Adrenal gland (tissue), 9 donors: ENCODE measurements at regions not wholly inside any gene's neighbourhood (a gene's known extent, or its start where the extent isn't known, plus 50 kb on each side); places are given as distances from the start of the nearest gene placed in this dataset.

Experiments
- DNase-seq, 7 donors: peaks; one replicate each; pipeline ENCODE4 v3.0.0-alpha.2; 2019 to 2020
- H3K27ac ChIP-seq, 5 donors: fragments of 200-600 bp; sonication (generic) in 4 of 5; 1 replicate in 3 of 5; 2 replicates in 2 of 5; pipeline versions ENCODE4 v1.5.1 to v1.8.0; 2016 to 2020; ENCODE audit warnings: mild to moderate bottlenecking in 1 of 5
- H3K27me3 ChIP-seq: fragments of 200-600 bp; 2 replicates; pipeline ENCODE4 v1.8.0; 2021
- H3K36me3 ChIP-seq, 2 donors: fragments of 200-600 bp; replicated peaks in 1 of 2; 1 replicate in 1 of 2; 2 replicates in 1 of 2; pipeline versions ENCODE4 v1.5.1 to v1.8.0; 2018 to 2022
- H3K4me1 ChIP-seq, 2 donors: fragments of 200-600 bp; replicated peaks in 1 of 2; 1 replicate in 1 of 2; 2 replicates in 1 of 2; pipeline versions ENCODE4 v1.5.1 to v1.8.0; 2018 to 2021
- H3K4me3 ChIP-seq, 4 donors: fragments of 200-600 bp; sonication (generic) in 3 of 4; one replicate each; pipeline ENCODE4 v1.5.1; 2016 to 2018
- H3K9me3 ChIP-seq, 3 donors: fragments of 200-600 bp; sonication (generic) in 1 of 3; replicated peaks in 1 of 3; 1 replicate in 2 of 3; 2 replicates in 1 of 3; pipeline versions ENCODE4 v1.5.1 to v1.8.0; 2016 to 2021
- POLR2A ChIP-seq, 2 donors: fragments of 450-650 bp; IDR thresholded peaks; one replicate each; pipeline ENCODE4 v1.6.1; 2017; ENCODE audit warnings: antibody characterized with exemption in 2 of 2, mild to moderate bottlenecking in 2 of 2, moderate library complexity in 1 of 2
- WGBS, 4 donors: extraction: QIAGEN DNeasy Blood & Tissue Kit in 2 of 4; methylation state at CpG; one replicate each; pipeline versions ENCODE4 v1.1.5 to v1.1.7; 2013 to 2017; 5-methylcytosine and 5-hydroxymethylcytosine counted together
- intact Hi-C, 2 donors: fragments of 100-400 bp; cut with DNase I; formaldehyde crosslinking; loops; one replicate each; pipeline versions ENCODE4 v1.14.1 to v1.15.0; 2022 to 2023
- TF ChIP-seq, protein P1 (sequence below), 6 experiments: fragments of 450-650 bp in 4 of 6; fragments of 200-600 bp in 2 of 6; sonication (generic) in 1 of 6; IDR thresholded peaks; 1 replicate in 5 of 6; 2 replicates in 1 of 6; pipeline versions ENCODE4 v1.5.1 to v1.8.0; 2016 to 2021; ENCODE audit warnings: antibody characterized with exemption in 6 of 6, mild to moderate bottlenecking in 2 of 6, moderate library complexity in 1 of 6
- donor health status: healthy with polysubstance abuse.
- donor health status: Bipolar disorder and iron deficiency.
- donor health status: DM: yes; HTN: yes; CAD: no.
- donor health status: DM: no; HTN: no; CAD: no.
- donor health status: DM: no; HTN: no; CAD: no.

DNA sequence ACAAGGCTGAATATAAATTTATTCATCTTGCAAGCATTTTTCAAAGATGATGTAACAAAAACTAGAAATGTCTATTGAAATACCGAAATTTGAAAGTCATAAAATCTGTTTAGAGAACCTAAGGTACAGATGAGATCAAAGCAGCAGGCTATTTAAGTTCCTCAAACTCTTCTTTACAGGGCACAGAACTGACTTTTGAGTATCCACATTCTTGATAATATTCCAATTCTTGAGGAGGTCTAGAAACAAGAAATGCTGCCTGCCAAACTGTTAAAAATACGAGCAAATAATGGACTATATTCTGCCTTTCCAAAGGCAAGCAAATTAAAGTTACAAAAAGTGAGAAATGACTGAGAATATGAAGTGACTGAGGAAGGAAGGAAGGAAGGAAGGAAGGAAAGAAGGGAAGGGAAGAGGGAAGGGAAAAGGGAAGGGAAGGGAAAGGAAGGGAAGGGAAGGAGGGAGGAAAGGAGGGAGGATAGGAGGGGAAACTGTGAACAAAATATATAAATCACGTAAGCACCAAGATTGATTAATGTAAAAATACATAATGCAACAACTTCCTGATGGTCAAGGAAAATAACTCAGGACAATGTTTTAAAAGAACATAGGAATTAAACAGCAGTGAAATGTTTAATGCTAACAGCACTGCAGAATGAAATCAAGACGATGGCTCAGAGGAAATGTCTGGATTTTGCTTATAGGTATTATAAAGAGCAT lies 248.9 kb upstream of the HNRNPA3 start:
- WGBS, 4 donors = 59 to 69% (median 67%) methylated on average over 4 of the region's 4 CpGs
- no peaks in the 10 kb centered on the region for H3K4me1 ChIP-seq
- H3K36me3 ChIP-seq = no peaks in the 10 kb centered on the region
- no peaks in the 10 kb centered on the region for H3K27me3 ChIP-seq
- no peaks in the 10 kb centered on the region for H3K9me3 ChIP-seq
- TF ChIP-seq POLR2A (IDR thresholded peaks at IDR 0.05) = no peak
- TF ChIP-seq, protein P1, sequence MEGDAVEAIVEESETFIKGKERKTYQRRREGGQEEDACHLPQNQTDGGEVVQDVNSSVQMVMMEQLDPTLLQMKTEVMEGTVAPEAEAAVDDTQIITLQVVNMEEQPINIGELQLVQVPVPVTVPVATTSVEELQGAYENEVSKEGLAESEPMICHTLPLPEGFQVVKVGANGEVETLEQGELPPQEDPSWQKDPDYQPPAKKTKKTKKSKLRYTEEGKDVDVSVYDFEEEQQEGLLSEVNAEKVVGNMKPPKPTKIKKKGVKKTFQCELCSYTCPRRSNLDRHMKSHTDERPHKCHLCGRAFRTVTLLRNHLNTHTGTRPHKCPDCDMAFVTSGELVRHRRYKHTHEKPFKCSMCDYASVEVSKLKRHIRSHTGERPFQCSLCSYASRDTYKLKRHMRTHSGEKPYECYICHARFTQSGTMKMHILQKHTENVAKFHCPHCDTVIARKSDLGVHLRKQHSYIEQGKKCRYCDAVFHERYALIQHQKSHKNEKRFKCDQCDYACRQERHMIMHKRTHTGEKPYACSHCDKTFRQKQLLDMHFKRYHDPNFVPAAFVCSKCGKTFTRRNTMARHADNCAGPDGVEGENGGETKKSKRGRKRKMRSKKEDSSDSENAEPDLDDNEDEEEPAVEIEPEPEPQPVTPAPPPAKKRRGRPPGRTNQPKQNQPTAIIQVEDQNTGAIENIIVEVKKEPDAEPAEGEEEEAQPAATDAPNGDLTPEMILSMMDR (IDR thresholded peaks at IDR 0.05) = no peak
- no peak overlapping the region for H3K4me3 ChIP-seq
- no peak overlapping the region for H3K27ac ChIP-seq
- intact Hi-C loops = no loop called here
- DNase-seq = no peak

DNA sequence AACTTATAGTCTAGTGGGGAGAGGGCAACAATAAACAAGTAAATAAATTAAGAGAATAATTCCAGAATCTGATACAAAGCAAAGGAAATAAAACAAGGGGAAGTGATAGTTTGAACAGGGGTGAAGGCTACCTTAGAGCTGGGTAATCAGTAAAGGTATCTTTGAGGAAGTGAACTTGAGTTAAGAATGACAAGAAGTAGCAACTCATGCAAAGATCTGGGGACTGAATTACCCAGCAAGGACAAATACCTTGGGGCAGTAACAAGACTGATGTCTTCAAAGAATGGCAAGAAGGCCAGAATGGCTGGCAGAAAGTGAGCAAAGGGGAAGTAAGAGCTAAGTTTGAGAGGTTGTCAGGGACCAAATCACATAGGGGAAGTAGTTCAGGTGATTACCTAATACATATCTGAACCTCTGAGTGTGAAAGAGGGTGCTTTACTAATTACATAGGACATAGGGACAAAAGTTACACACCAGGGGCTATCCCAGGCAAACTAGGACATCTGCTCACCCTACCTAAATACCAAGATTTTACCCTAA lies 244.6 kb upstream of the HNRNPA3 start:
- Histone ChIP-seq H3K27me3 (no peaks in the 10 kb centered on the region), H3K27ac (no peak overlapping the region), H3K9me3 (no peaks in the 10 kb centered on the region), H3K4me1 (no peaks in the 10 kb centered on the region), H3K4me3 (no peak overlapping the region), H3K36me3 (no peaks in the 10 kb centered on the region)
- TF ChIP-seq POLR2A (IDR thresholded peaks at IDR 0.05) = no peak
- TF ChIP-seq, protein P1 (IDR thresholded peaks at IDR 0.05) = no peak
- intact Hi-C loops = no loop called here
- DNase-seq = no peak

DNA sequence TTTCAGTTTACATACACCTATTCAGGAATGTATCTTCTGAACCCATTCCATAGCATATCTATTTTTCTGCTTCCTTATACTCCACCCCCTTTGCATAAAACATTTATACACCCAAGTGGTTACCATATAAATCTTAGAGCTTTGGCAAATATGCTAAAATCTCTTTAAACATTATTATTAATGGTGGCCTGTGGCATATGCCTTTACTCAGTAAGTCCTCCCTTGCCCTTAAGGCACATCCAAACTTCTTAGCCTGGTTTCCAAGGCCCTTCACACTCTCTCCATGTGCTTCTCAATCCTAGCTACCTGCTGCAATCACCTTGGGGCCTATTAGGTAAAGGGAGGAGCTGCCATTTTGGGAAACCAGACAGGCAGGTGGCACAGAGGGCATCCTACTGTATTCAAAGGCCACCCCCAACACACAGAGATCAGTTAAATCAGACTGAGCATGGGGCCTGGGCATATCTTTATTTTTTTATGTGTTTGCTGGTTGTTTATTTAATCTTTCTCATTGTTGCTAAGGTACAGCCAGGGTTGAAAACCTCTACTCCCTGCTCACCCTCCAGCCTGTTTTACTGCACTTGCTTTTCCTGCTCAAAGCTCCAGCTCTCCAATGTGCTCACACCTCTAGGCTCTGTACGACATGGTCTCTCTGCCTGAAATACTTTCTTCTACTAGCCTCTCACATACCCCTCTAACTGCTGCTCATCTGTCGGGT lies 242.8 kb upstream of the HNRNPA3 start:
- intact Hi-C loops = no loop called here

More for the DNA sequence above, 242.8 kb upstream of the HNRNPA3 start:
- Histone ChIP-seq H3K36me3 (no peaks in the 10 kb centered on the region), H3K4me1 (no peaks in the 10 kb centered on the region), H3K9me3 (no peaks in the 10 kb centered on the region), H3K4me3 (no peak overlapping the region), H3K27me3 (no peaks in the 10 kb centered on the region), H3K27ac (no peak overlapping the region)
- TF ChIP-seq, protein P1 (IDR thresholded peaks at IDR 0.05) = no peak
- TF ChIP-seq POLR2A (IDR thresholded peaks at IDR 0.05) = no peak
- DNase-seq = no peak
- WGBS, 4 donors = 50 to 82% (median 60%) methylated on average over 2 of the region's 2 CpGs
